Heart left ventricle (tissue), 13 donors: ENCODE measurements at regions not wholly inside any gene's neighbourhood (a gene's known extent, or its start where the extent isn't known, plus 50 kb on each side); places are given as distances from the start of the nearest gene placed in this dataset.

Source experiments
- POLR2A ChIP-seq, 2 donors: fragments of 450-650 bp; IDR thresholded peaks; one replicate each; pipeline ENCODE4 v1.6.1; 2017; ENCODE audit warnings: antibody characterized with exemption in 2 of 2, mild to moderate bottlenecking in 2 of 2, moderate library complexity in 2 of 2
- TF ChIP-seq, protein P1 (sequence below), 12 donors: fragments of 200-600 bp; sonication (generic) in 4 of 12; IDR thresholded peaks; one replicate each; pipeline versions ENCODE4 v1.5.0 to v1.8.0; 2018 to 2022; ENCODE audit warnings: antibody characterized with exemption in 12 of 12, mild to moderate bottlenecking in 5 of 12
- donor health status: ischemic (EF 13 %, LVEDD 7.1; RV severe dilation, severe dysfunction).
- donor health status: DM: no; HTN: yes; CAD: no.
- donor health status: DM: no; HTN: no; CAD: no.
- donor health status: ischemic (EF 25% LVEDD 6.9; RV normal size, moderate dysfunction).
- donor health status: ischemic (EF 25% LVEDD 5.7; RV mildly dilated, moderate dysfunction).
- donor health status: ischemic (EF 35%, LVEDD 5.7; RV mildly dilated, moderate dysfunction).
- donor health status: nonischemic (EF 11% LVEDD 7.7; RV severe dilation, severe dysfunction).
- donor health status: DM: yes; HTN: yes; CAD: no.
- donor health status: PGD.
- donor health status: ischemic (EF 29% LVEDD 5.4; RV normal size, mild dysfunction).
- donor health status: nonischemic (EF 23%, LVEDD 6.1; RV moderate dilation, normal function).

DNA sequence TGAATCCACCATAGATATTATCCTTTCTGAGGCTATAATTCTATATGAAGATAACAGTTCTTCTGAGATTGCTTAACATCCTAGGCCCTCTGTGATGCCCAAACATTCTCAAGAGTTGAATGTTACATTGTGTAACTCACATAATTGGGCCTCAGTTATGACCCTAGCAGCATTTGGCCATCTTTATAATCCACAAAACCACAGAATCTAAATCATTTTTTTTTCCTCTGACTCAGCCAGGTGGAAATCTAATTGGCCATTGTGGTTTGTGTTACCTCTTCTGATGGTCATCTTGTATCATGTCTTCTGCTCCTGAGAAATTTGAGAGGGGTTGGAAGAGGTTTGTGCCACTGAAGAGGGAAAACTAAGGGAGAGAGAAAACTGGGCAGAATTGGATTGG, 99.5 kb downstream of the LINC00237 start:
- TF ChIP-seq, protein P1, sequence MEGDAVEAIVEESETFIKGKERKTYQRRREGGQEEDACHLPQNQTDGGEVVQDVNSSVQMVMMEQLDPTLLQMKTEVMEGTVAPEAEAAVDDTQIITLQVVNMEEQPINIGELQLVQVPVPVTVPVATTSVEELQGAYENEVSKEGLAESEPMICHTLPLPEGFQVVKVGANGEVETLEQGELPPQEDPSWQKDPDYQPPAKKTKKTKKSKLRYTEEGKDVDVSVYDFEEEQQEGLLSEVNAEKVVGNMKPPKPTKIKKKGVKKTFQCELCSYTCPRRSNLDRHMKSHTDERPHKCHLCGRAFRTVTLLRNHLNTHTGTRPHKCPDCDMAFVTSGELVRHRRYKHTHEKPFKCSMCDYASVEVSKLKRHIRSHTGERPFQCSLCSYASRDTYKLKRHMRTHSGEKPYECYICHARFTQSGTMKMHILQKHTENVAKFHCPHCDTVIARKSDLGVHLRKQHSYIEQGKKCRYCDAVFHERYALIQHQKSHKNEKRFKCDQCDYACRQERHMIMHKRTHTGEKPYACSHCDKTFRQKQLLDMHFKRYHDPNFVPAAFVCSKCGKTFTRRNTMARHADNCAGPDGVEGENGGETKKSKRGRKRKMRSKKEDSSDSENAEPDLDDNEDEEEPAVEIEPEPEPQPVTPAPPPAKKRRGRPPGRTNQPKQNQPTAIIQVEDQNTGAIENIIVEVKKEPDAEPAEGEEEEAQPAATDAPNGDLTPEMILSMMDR (IDR thresholded peaks at IDR 0.05), result no peak
- no peak for TF ChIP-seq POLR2A (IDR thresholded peaks at IDR 0.05)
